ENCODE measurements at regions not wholly inside any gene's neighbourhood (a gene's known extent, or its start where the extent isn't known, plus 50 kb on each side); places are given as distances from the start of the nearest gene placed in this dataset.

GRCh38 chr10:108691126-108691525, 1232.2 kb downstream of the XPNPEP1 start:
- TF ChIP-seq CTCF (IDR thresholded peaks at IDR 0.05 in 8 of 11, conservative IDR thresholded peaks at IDR 0.05 in 3 of 11) (no peak), POLR2A (IDR thresholded peaks at IDR 0.05) (no peak), POLR2AphosphoS5 (IDR thresholded peaks at IDR 0.05) (no peak)

Data from spleen (tissue), 7 donors.